ENCODE measurements at regions not wholly inside any gene's neighbourhood (a gene's known extent, or its start where the extent isn't known, plus 50 kb on each side); places are given as distances from the start of the nearest gene placed in this dataset.
"Not testable (repeated sequence)": the region's sequence is repeated elsewhere in the genome, so short reads cannot be mapped to it uniquely, and the experiment has no call there.

DNA sequence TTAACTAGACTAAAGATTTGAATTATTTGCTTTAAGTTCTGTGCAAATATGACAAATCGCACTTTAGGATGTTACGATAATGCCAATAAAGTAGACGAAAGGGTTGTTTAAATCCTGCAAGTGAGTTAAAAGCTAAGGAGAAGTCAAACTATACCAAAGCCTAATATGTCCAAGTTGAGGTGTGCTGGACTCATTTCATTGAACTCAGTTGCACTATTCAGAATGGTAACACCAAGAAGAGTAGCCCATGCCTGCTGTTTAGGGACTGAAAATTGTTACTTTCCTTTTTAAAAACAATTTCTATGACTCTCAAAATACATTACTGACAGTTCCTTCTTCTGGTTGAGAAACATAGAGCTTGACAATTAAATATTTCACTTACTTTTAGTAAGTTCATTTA is 766.3 kb downstream of the DNAJB9 start:
- DNase-seq = no peak

DNA sequence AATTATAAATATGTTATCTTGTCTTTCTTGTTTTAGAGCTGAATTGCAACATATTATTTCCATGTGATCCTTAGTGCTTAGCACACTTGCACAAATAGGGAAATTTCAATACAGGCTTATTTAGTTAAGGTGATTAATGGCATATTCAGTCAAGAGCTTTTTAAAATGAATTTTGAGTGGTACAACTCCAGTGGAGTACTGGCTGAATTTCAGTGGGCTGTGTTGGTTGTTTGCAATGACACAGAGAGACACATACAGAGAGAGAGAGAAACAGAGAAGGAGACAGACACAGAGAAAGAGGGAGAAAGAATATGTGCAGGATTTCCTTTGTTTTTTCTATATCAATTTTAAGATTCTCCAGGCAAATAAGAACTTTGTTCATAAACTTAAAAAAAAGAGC is 766.9 kb downstream of the DNAJB9 start:
- no peak for DNase-seq

DNA sequence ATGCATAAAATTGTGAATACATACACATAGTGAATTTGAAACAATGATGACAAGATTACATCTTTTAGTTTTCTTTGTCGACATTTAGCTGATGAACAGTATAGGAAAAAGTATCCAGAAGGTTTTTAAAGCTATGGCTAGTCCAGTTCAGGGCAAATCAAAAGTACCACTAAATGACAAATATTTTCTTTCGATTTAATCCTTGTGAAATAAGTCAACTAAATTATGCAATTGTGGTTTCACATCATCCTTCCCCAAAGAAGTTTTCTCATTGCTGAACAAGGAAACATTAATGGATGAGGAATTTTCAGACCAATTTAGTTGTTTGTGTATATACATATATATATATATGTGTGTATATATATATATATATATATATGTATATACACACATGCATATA is 774.0 kb downstream of the DNAJB9 start:
- DNase-seq = peak; percentile 16

DNA sequence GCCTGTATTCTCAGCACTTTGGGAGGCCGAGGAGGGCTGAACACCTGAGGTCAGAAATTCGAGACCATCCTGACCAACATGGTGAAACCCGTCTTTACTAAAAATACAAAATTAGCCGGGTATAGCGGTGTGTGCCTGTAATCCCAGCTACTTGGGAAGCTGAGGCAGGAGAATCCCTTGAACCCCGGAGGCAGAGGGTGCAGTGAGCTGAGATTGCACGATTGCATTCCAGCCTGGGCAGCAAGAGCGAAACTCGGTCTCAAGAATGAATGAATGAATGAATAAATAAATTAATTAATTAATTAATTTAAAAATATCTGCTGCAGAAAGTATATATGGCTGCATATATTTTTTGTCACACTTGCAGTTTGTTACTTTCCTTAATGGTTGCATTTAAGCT is 781.8 kb downstream of the DNAJB9 start:
- DNase-seq = no peak

DNA sequence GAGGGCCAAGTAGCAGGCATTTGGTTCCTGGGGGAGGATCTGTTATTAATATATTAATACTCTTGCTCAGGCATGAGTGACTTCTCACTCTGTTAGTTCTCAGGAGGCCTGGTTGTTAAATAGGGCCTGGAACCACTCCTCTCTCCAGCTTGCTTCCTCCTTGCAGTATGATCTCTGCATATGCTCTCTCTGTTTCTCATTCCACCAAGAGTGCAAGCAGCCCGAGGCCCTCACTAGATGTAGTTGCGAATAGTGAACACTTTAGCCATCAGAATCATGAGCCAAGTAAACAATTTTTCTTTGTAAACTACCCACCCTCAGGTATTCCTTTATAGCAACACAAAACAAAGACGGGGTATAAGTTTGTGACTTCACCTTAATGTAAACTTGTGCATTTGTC is 784.3 kb downstream of the DNAJB9 start:
- DNase-seq = no peak

DNA sequence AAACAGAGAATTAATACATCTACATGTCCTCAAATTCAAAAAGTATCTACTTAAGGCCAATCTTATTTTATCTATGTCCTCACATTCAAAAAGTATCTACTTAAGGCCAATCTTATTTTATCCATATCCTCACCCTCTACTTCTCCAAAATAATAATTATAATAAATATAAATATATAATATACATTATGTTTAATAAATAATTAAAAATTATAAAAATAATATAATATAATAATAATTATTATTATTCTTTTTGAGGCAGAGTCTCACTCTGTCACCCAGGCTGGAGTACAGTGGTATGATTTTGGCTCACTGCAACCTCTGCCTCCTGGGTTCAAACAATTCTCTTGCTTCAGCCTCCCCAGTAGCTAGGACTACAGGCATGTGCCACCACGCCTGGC is 784.9 kb downstream of the DNAJB9 start:
- no peak for DNase-seq

DNA sequence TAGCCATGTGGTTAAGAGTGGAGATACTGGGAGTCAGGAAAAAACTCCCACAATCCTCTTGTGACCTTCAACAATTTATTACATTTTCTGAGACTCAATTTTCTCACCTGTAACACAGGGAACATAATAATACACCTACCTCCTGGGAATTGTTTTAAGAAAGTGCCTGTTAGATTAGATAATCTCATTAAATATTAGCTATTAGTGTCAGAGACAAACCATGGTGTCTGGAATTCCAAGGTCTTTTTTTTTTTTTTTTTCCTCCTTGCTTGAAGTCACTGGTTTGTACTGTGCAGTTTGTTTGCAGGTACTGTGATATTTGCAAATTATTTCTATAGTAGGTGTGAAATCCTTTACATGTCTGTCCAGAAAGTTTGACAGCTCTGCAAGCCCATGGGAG is 806.1 kb downstream of the DNAJB9 start:
- DNase-seq = no peak

DNA sequence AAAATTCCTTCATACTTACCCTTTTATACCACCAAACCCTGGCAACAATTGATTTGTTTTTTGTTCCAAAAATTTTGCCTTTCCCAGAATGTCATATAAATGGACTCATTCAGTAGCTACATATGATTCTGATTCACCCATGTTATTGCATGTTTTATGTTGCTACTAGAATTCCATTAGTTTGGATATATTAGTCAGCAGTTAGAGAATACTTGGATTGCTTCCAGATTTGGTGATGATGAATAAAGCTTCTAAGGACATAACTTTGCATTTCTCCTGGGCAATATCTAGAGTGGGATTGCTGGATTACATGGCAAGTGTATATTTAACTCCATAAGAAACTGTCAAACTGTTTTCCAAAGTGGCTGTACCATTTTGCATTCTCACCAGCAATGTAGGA is 806.9 kb downstream of the DNAJB9 start:
- no peak for DNase-seq

DNA sequence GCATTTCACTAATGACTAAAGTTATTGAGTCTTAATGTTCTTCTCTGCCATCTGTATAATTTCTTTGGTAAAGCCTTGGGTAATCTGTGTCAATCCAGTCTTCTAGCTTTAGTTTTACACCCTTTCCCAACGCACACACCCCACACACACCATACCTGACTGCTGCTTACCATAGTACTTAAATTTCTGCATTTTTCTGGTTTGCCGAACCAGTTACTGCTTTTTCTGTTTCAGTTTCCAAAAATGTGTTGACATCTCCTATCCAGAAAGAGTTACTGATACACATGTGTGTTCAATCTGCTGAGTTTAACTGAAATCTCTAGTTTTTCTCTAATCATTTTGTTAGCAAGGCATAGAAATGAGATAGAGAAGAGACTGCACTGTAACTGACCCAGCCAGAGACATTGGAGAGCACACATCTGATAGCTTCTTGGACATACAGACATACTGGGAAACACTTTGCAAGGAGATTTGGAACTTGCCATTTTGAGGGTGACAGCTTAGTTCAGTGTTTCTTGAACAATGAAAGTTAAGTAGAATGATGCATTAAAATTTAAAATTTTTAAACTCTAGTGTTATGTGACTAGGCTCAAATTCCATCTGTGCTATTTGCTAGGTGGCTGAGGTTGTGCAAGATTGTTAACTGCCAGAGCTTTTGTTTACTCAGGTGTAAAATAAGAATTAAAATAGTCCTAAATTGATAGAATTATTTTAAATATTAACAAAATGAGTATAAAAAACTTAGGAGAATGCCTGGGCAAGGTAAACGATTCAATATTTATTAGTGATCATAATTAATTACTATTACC is 807.6 kb downstream of the DNAJB9 start:
- DNase-seq = no peak

DNA sequence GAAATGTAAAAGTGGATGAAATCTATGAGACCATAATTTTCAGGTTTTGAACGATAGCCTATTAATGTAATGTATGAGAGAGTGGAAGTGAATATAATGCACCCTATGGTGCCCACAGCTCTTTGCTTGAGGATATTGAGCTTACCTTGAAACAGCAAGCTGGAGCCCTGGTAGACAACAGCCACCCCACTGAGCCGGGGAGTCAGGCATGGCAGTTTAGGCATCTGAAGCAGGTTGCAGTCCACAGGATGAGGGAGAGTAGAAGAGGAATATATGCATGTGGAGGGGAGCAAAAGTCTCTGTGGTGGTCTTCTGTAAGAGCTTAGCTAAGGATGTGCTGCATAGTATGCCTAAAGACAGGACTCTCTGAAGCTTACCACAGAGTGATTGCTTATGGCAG is 817.3 kb downstream of the DNAJB9 start:
- DNase-seq = no peak

DNA sequence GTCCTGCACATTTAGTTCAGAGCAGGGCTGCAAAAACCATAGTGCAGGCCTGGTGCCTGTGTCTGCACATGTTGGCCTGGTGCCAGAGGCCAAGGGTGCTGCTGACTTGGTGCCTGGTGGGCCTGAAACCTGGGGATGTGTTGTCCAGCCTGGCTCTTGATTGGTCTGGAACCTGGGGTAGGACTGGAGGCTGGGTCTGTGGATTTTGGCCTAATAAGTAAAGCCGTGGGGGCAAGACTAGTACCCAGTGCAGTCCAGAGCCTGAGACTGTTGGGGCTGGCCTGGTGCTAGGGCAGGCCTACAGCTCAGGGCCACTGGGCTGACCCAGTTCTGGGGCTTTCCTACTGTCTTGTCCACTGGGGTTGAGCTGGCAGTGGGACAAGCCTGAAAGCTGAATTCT is 817.9 kb downstream of the DNAJB9 start:
- DNase-seq = no peak

DNA sequence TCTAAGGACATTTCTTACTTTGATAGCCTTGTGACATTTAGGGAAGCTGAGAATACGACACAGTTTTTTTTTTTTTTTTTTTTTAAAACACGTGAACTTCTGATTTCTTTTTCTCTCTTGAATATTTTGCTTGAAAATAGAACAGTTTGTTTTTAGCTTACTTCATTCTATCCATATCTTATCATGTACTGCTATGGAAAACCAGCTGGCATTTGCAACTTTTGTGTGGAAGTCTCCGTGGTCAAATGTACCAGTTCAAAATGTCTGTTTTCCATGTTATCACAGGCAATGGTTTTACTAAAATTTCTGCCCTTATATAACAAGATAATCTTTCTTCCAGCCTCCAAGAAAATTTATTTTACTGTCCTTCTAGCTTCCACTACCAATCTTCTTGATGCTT is 821.6 kb downstream of the DNAJB9 start:
- no peak for DNase-seq

DNA sequence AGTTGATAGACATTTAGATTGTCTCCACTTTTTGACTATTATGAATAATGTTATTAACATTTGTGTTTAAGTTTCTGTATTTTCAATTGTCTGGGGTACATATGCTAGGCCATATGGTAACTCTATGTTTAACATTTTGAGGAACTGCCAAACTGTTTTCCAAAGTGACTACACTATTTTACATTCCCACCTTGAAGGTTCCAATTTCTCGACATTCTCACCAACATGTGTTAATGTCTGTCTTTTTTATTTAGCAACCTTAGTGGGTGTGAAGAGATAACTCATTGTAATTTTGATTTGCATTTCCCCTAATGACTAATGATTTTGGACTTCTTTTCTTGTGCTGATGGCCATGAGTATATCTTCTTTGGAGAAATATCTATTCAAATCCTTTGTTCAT is 832.4 kb downstream of the DNAJB9 start:
- no peak for DNase-seq

DNA sequence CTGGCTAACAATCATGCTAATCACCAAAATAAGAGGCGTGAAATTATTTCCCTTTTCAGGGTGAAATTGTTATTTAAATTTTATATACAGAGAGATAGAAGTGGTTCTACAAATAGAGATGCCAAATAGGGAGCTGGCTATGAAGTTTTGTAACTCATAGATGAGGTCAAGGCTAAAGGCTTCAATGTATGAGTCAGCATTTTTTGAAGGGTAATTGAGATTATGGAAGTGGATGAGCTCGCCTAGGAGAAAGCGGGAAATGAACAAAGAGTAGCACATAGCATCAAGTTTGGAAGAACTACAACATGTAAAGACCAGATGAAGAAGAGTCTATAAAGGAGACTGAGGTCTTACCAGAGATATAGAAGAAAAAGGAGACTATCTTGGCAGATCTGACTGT is 838.1 kb downstream of the DNAJB9 start:
- no peak for DNase-seq

DNA sequence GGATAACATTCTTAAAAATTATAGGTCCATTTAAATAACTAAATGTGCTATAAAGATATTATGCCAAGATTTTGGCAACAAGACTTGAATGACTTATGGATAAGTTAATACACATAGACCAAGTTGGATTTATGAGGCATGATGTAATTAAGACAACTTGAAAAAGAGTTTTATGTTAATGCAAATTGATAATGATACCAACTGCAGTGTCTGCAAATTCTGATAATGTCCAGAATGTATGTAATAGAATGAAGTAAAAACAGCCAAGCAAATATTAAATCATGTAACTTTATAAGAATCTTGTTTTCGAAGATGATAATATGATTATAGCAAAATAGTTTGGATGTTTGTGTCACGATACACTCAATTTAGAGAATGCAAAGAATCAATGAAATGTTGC is 868.3 kb downstream of the DNAJB9 start:
- no peak for DNase-seq

DNA sequence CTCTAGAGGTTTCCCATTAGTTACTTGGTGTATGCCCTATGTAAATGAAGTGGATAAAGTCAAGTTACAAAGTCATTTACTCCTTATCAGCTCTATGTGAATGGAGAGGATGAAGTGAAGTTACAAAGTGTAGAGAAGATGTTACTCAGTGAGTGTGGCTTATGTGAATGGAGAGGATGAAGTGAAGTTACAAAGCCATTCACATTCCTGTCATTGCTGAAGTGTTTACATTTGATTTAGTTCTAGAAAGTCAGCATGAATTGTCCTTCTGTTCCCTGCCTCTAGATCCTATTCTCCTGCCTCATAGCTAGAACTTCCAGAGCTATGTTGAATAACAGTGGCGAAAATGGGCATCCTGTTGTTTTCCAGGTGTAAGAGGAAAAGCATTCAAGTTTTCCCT is 880.1 kb downstream of the DNAJB9 start:
- DNase-seq = no peak

DNA sequence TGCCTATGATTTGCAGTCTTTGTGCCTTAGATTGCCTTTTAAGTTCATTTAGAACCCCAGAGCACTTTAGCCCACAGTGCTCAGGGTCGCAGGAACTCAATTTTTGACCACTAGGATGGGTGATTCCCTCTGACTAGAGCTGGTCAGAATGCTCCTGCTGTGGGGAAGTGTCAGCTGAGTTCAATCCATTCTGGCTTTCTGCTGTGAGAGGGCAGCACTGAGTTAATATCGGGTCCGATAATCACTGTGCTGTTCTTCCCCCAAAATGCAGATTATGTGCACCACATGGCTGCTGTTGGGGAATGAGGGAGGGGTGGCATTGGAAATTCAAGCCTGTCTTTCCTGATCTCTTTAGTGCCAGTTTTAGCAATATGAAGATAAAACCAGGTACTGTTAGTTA is 886.4 kb downstream of the DNAJB9 start:
- DNase-seq = no peak

DNA sequence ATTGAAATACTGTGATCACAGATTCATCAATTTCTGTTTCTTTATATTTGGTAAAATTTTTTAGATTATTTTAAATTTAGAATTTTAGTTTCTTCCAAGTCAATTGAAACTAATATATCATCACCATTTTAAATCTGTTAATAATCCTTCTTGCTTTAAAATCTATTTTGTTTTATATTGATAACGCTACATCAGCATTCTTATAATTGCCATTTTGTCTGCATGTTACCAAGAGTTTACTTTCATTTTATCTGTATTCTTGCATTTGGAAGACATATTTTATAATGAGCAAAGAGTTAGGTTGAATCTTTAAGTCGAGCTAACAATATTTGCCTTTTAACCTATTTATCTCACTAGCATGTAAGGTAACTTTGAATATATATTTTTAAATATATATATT is 890.6 kb downstream of the DNAJB9 start:
- DNase-seq = no peak

DNA sequence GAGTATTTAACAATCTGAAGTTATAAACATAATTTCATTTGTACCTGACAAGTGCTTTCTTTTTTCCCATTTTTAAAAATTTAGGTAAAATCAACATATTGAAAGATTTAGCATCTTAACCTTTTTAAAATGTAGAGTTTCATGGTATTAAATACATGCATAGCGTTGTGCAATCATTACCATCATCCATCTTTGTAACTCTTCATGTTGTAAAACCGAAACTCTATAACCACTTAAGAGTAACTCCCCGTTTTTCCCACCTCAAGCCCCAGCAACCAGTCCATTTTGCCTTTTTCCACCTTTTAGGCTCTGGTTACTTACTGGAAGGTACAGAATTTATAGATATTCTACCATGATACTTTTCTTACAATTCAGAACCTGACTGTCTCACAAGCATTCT is 892.5 kb downstream of the DNAJB9 start:
- no peak for DNase-seq

DNA sequence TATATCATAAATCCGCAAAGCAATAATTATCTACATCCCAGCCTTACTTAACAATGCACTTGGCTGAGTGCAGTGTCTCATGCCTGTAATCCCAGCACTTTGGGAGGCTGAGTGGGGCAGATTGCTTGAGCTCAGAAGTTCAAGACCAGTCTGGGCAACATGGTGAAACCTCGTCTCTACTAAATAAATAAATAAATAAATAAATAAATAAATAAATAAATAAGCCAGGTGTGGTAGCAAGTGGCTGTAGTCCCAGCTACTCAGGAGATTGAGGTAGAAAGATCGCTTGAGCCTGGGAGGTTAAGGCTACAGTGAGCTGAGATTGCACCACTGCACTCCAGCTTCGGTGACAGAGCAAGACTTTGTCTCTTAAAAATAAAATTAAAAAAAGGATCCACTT is 898.1 kb downstream of the DNAJB9 start:
- DNase-seq = not testable (repeated sequence)

DNA sequence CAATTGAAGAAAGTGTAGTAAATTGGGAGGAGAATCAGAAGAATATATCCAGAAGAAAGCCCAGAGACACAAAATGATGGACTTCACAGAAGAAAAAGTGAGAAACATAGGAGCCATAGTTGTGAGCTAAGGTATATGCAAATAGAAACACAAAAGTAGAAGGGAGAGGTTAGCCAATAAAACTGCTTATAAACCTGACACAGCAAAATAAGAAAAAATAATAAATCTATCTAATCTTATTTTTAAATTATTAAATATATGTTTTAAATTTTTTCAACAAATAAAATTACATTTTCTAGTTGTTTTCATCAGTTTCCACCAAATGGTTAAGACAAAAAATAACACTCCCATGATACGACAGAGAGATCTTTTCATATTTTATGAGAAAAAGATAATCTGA is 903.5 kb downstream of the DNAJB9 start:
- DNase-seq = no peak

DNA sequence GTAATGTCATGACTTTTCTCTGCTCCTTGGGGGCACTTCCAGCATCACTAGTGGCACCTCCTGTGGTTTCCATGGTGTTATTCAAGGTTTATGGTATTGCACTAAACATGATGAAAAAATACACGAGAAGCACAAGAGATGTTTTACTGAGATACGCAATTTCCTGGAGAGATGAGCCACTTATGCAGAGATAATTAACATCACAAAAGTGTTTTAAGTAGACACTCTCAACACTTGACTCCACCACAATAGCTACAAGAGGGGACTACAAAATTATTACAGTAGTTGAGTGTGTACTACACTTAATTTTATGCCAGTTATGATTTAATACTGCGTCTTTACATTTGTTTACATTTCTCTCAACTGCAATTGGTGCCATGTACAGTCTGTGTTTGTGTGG is 906.7 kb downstream of the DNAJB9 start:
- DNase-seq = no peak

DNA sequence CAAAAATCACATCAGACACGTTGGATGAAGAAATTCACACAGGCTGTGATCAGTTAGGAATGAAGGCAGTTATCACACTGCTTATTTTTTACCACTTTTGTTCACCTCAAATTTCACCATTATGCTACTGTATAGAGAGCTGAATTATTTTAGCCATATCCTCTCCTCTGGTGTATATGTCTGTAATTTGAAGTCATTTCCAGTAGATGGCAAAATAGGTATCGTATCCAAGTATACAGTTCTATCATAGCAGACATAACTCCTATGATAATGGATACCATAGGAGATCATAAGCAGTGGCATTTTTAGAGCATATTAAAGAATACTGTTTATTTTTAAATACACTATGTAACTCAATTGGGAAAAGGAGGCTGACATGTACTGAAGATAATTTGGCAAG is 909.7 kb downstream of the DNAJB9 start:
- DNase-seq = no peak

DNA sequence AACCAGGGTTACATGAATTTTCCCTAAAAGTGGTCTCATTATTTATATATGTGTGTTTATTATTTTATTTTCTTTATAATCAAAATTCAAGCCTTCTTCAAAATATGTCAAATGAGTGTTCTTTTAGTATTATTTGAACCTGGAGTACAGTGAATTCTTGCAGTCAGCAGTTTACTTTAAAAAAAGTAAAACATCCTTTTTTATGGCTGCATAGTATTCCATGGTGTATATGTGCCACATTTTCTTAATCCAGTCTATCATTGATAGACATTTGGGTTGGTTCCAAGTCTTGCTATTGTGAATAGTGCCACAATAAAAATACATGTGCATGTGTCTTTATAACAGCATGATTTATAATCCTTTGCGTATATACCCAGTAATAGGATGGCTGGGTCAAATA is 920.9 kb downstream of the DNAJB9 start:
- DNase-seq = not testable (repeated sequence)

DNA sequence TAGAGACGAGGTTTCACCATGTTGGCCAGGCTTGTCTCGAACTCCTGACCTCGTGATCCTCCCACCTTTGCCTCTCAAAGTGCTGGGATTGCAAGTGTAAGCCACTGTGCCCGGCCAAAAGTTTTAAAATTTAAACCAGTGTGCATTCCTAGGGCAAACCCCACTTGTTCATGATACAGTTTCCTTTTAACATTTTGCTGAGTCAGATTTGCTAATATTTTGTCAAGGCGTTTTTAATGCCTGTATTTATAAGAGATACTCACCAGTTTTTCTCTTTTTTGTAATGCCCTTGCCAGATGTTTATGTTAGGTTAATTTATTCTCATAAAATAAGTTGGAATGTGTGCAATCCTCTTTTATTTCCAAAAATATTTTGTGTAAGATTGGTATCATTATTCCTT is 927.4 kb downstream of the DNAJB9 start:
- no peak for DNase-seq

DNA sequence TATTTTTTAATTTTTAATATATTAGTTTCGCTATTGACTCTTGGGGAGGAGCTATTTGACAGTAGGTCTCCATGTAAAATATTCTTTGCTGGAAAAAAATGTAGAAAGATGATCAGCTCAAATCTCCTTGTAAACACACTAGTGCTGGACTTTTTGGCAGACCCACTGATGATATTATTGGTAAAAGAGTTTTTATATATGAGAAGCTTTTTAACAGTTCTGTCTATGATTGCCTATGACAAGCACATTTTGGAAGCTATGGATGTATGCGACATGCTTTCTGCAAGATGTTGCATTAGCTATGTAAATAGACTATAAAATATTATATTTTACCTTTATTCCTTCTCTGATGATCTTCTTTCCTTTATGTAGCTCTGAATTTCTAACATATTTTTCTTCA is 928.5 kb downstream of the DNAJB9 start:
- no peak for DNase-seq
